CD4-positive, alpha-beta T cell (primary cell): ENCODE measurements at regions not wholly inside any gene's neighbourhood (a gene's known extent, or its start where the extent isn't known, plus 50 kb on each side); places are given as distances from the start of the nearest gene placed in this dataset.

Experiments used
- ATAC-seq: fragments of 200-7000 bp; cut with Tn5 transposase; one replicate; pipeline ENCODE4 v1.10.0; 2022; ENCODE audit warnings: mild to moderate bottlenecking; ENCODE audit not compliant: poor library complexity
- CTCF ChIA-PET: fragments of 350-600 bp; sonication (Branson Sonifier 250); formaldehyde crosslinking; loops from one replicate; lab custom pipeline; 2021; ENCODE audit warnings: antibody characterized with exemption, inconsistent platforms; lab: Charles Lee
- POLR2A ChIA-PET: fragments of 350-600 bp; sonication (Branson Sonifier 250); formaldehyde crosslinking; loops from one replicate; lab custom pipeline; 2021; ENCODE audit warnings: antibody characterized with exemption, inconsistent platforms; lab: Charles Lee
- DNase-seq, 14 experiments: peaks; one replicate each; pipeline ENCODE4 v3.0.0-alpha.2; 2013 to 2020; ENCODE audit warnings: mixed read lengths in 2 of 14
- H3K27ac ChIP-seq, 2 donors: one replicate each; pipeline versions ENCODE4 v1.5.1 to v1.7.0; 2013; ENCODE audit warnings: low read length in 2 of 2, low read depth in 1 of 2, mild to moderate bottlenecking in 1 of 2
- H3K27me3 ChIP-seq, 2 experiments: 1 replicate in 1 of 2; 2 replicates in 1 of 2; pipeline versions ENCODE4 v1.6.1 to v1.7.0; 2013; ENCODE audit warnings: low read length in 2 of 2, control low read depth in 1 of 2, mild to moderate bottlenecking in 1 of 2, moderate library complexity in 1 of 2; ENCODE audit not compliant: insufficient read depth in 2 of 2, control insufficient read depth in 1 of 2
- H3K36me3 ChIP-seq: one replicate; pipeline ENCODE4 v1.6.1; 2013; ENCODE audit warnings: low read length, control low read depth; ENCODE audit not compliant: insufficient read depth
- H3K4me1 ChIP-seq: one replicate; pipeline ENCODE4 v1.6.1; 2013; ENCODE audit warnings: low read length, control low read depth; ENCODE audit not compliant: insufficient read depth
- H3K4me3 ChIP-seq: one replicate; pipeline ENCODE4 v1.5.1; 2013; ENCODE audit warnings: mild to moderate bottlenecking, low read length, moderate library complexity
- H3K9me3 ChIP-seq, 2 experiments: 1 replicate in 1 of 2; 2 replicates in 1 of 2; pipeline versions ENCODE4 v1.6.1 to v1.7.0; 2013; ENCODE audit warnings: low read length in 2 of 2, mild to moderate bottlenecking in 2 of 2, control low read depth in 1 of 2, moderate library complexity in 1 of 2; ENCODE audit not compliant: control insufficient read depth in 1 of 2, insufficient read depth in 1 of 2
- H3K27ac Mint-ChIP-seq: one replicate; pipeline ENCODE4 v1.8.0; 2020; ENCODE audit warnings: mixed read lengths
- H3K27me3 Mint-ChIP-seq: one replicate; pipeline ENCODE4 v1.8.0; 2021; ENCODE audit warnings: mixed read lengths
- H3K36me3 Mint-ChIP-seq: one replicate; pipeline ENCODE4 v1.8.0; 2021; ENCODE audit warnings: low read depth, mixed read lengths
- H3K4me1 Mint-ChIP-seq: one replicate; pipeline ENCODE4 v1.8.0; 2021; ENCODE audit warnings: low read depth, mixed read lengths
- H3K4me3 Mint-ChIP-seq: one replicate; pipeline ENCODE4 v1.8.0; 2020; ENCODE audit warnings: mild to moderate bottlenecking, mixed read lengths
- H3K9me3 Mint-ChIP-seq: one replicate; pipeline ENCODE4 v1.8.0; 2020; ENCODE audit warnings: mixed read lengths
- CTCF ChIP-seq: fragments of 200-600 bp; IDR thresholded peaks from one replicate; pipeline ENCODE4 v1.8.0; 2022; ENCODE audit warnings: antibody characterized with exemption, mild to moderate bottlenecking
- intact Hi-C, 2 experiments: fragments of 100-400 bp; cut with DNase I in 1 of 2; cut with micrococcal nuclease in 1 of 2; formaldehyde crosslinking; loops; one replicate each; pipeline versions ENCODE4 v1.15.1 to v1.9.0; 2023 to 2025; cut with DNase I, micrococcal nuclease

- ChIA-PET CTCF (no interaction called here), POLR2A (no interaction called here)
- intact Hi-C loops = no loop called here
- H3K4me1 Mint-ChIP-seq = no peaks in the 10 kb centered on the region
- no peak overlapping the region for H3K27ac ChIP-seq
- no peaks in the 10 kb centered on the region for H3K36me3 Mint-ChIP-seq
- H3K27me3 Mint-ChIP-seq = no peaks in the 10 kb centered on the region
- no peak overlapping the region for H3K4me3 Mint-ChIP-seq
- no peak overlapping the region for H3K27ac Mint-ChIP-seq
- no peaks in the 10 kb centered on the region for H3K27me3 ChIP-seq
- no peak for ATAC-seq
- H3K9me3 Mint-ChIP-seq = no peaks in the 10 kb centered on the region
- no peaks in the 10 kb centered on the region for H3K36me3 ChIP-seq
- no peak for TF ChIP-seq CTCF
- no peaks in the 10 kb centered on the region for H3K4me1 ChIP-seq
- peaks cover 3% of the 10 kb centered on the region in 2 experiments for H3K9me3 ChIP-seq
- no peak for DNase-seq
- no peak overlapping the region for H3K4me3 ChIP-seq
These were observed 493.4 kb downstream of the SEMA3D start for GRCh38 chr7:84693483-84693882.

GRCh38 chr7:84688671-84689070, 494.1 kb upstream of the SEMA3A start:
- intact Hi-C loops = no loop called here
- Mint-ChIP-seq H3K4me1 (no peaks in the 10 kb centered on the region), H3K9me3 (no peaks in the 10 kb centered on the region), H3K27me3 (no peaks in the 10 kb centered on the region), H3K27ac (no peak overlapping the region), H3K36me3 (no peaks in the 10 kb centered on the region), H3K4me3 (no peak overlapping the region)
- CTCF ChIA-PET = no interaction called here
- no peak for TF ChIP-seq CTCF
- Histone ChIP-seq H3K4me1 (no peaks in the 10 kb centered on the region), H3K27me3 (no peaks in the 10 kb centered on the region), H3K4me3 (no peak overlapping the region), H3K36me3 (no peaks in the 10 kb centered on the region), H3K9me3 (no peaks in the 10 kb centered on the region), H3K27ac (no peak overlapping the region)
- DNase-seq (no peak), ATAC-seq (no peak)
- POLR2A ChIA-PET = no interaction called here

- Mint-ChIP-seq H3K27me3 (no peaks in the 10 kb centered on the region), H3K36me3 (no peaks in the 10 kb centered on the region), H3K9me3 (no peaks in the 10 kb centered on the region), H3K4me1 (no peaks in the 10 kb centered on the region), H3K27ac (no peak overlapping the region), H3K4me3 (no peak overlapping the region)
- no peak for TF ChIP-seq CTCF
- intact Hi-C loops = no loop called here
- no peaks in the 10 kb centered on the region for H3K9me3 ChIP-seq
- ChIA-PET CTCF (no interaction called here), POLR2A (no interaction called here)
- DNase-seq = no peak
- H3K36me3 ChIP-seq = no peaks in the 10 kb centered on the region
- H3K4me1 ChIP-seq = no peaks in the 10 kb centered on the region
- no peak for ATAC-seq
- no peaks in the 10 kb centered on the region for H3K27me3 ChIP-seq
- H3K4me3 ChIP-seq = no peak overlapping the region
- H3K27ac ChIP-seq = no peak overlapping the region
These were observed 491.8 kb upstream of the SEMA3A start for GRCh38 chr7:84686373-84686772.
